ENCODE measurements at regions not wholly inside any gene's neighbourhood (a gene's known extent, or its start where the extent isn't known, plus 50 kb on each side); places are given as distances from the start of the nearest gene placed in this dataset.

- H3K27ac ChIP-seq: no peak overlapping the region
- no peak overlapping the region for H3K4me3 ChIP-seq (ENCODE audit: low read depth, low read length)
- no peaks in the 10 kb centered on the region for H3K36me3 ChIP-seq
- TF ChIP-seq CTCF (IDR thresholded peaks at IDR 0.05; ENCODE audit: low read depth, low read length): no peak
- no peaks in the 10 kb centered on the region for H3K9me3 ChIP-seq (ENCODE audit: severe bottlenecking)
- H3K27me3 ChIP-seq (ENCODE audit: insufficient read depth, low read depth, severe bottlenecking): no peaks in the 10 kb centered on the region
- no peak for DNase-seq
Observed at GRCh38 chr15:70501849-70502248, 261.5 kb downstream of the UACA start.

DNA sequence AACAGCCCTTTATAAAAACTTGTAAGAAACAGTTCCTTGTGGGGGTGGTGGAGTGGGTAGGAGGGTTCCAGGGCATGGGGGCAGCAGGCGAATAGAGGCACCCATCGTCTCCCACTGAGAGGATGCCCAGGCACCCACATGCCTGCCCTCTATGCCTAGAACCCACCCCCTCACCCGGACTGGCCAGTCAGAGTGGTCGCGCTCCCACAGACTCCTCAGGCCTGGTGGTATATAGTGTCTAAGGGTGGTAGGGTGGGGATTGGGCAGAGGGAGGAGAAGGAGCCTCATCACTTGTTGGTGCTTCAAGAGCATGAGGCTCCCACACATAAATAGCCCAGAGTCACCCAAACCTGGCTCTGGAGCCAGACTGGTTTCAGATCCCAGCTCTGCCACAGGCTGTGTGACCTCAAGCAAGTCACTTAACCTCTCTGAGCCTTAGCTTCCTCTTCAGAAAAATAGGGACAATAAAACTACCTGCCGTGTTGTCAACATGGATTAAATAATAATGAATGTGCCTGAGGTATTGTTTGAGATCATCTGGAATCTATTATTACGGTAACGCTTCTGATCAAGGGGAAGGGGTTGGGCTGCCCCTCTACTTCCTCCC lies 262.1 kb downstream of the UACA start:
- no peak for DNase-seq
- no peak overlapping the region for H3K4me3 ChIP-seq (ENCODE audit: low read depth, low read length)
- no peaks in the 10 kb centered on the region for H3K27me3 ChIP-seq (ENCODE audit: insufficient read depth, low read depth, severe bottlenecking)
- TF ChIP-seq CTCF (IDR thresholded peaks at IDR 0.05; ENCODE audit: low read depth, low read length): no peak
- no peaks in the 10 kb centered on the region for H3K9me3 ChIP-seq (ENCODE audit: severe bottlenecking)
- no peak overlapping the region for H3K27ac ChIP-seq
- no peaks in the 10 kb centered on the region for H3K36me3 ChIP-seq

GRCh38 chr15:70499791-70500190 lies 263.6 kb downstream of the UACA start:
- no peaks in the 10 kb centered on the region for H3K36me3 ChIP-seq
- no peak overlapping the region for H3K4me3 ChIP-seq (ENCODE audit: low read depth, low read length)
- H3K27ac ChIP-seq: no peak overlapping the region
- no peak for TF ChIP-seq CTCF (IDR thresholded peaks at IDR 0.05; ENCODE audit: low read depth, low read length)
- H3K9me3 ChIP-seq (ENCODE audit: severe bottlenecking): no peaks in the 10 kb centered on the region
- no peaks in the 10 kb centered on the region for H3K27me3 ChIP-seq (ENCODE audit: insufficient read depth, low read depth, severe bottlenecking)
- DNase-seq: no peak

DNA sequence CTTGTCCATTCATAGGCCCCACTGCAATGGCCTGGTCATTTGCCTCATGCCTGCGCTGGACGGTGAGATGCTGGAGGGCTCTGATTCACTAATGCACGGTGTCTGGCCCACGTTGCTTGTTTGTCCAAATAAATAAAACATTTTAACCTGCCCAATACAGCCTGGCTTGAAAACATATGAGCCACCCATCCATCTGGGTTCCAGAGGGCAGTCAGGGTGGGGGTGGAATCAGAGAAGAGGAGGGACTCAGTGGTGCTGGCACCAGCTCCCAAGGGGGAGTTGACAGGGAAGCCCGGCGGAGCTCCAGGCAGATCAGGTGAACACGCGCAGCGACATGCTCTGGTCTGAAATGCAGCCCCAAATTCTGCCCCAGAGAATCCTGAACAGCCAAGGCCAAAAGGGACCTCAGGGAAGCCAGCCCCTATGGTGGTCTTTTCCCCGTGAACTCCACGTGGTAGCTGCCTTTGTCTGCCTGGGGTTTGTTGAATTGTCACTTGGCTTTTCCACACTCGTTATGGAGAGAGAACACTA lies 265.2 kb downstream of the UACA start:
- TF ChIP-seq CTCF (IDR thresholded peaks at IDR 0.05; ENCODE audit: low read depth, low read length): no peak
- H3K27ac ChIP-seq: no peak overlapping the region
- DNase-seq: no peak
- no peaks in the 10 kb centered on the region for H3K36me3 ChIP-seq
- no peaks in the 10 kb centered on the region for H3K9me3 ChIP-seq (ENCODE audit: severe bottlenecking)
- no peaks in the 10 kb centered on the region for H3K27me3 ChIP-seq (ENCODE audit: insufficient read depth, low read depth, severe bottlenecking)
- H3K4me3 ChIP-seq (ENCODE audit: low read depth, low read length): no peak overlapping the region

DNA sequence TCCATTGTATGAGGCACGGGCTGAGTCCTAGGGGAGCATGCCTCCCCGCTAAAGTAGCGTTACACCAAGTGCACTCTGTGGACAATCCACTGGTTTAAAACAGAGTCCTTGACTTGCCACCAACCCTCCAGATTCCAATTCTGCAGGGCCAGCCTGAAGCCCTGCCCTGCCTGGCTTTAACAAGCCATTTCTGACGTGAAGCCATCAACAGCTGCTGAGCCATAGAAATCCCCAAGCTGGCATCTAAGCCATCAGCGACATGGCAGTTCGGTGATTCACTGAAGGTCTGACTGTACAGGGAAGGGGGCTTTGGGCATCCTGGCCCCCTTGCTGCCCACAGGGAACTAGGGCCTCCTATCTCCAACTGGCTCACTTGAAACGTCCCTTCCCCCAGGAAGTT lies 265.7 kb downstream of the UACA start:
- DNase-seq: no peak
- Histone ChIP-seq H3K27ac (no peak overlapping the region), H3K27me3 (ENCODE audit: insufficient read depth, low read depth, severe bottlenecking) (no peaks in the 10 kb centered on the region), H3K4me3 (ENCODE audit: low read depth, low read length) (no peak overlapping the region), H3K9me3 (ENCODE audit: severe bottlenecking) (no peaks in the 10 kb centered on the region), H3K36me3 (no peaks in the 10 kb centered on the region)
- no peak for TF ChIP-seq CTCF (IDR thresholded peaks at IDR 0.05; ENCODE audit: low read depth, low read length)

Measured in WERI-Rb-1 (cell line).